ENCODE measurements at regions not wholly inside any gene's neighbourhood (a gene's known extent, or its start where the extent isn't known, plus 50 kb on each side); places are given as distances from the start of the nearest gene placed in this dataset.
A peak's percentile ranks its signal among the peaks of the same experiment; 100 is the strongest.

GRCh38 chr2:152962446-152962845 lies 244.0 kb downstream of the ARL6IP6 start:
- DNase-seq (ENCODE audit: low read depth in 2 of 2): peak in 1 of 2 donors; percentile 7
- H3K27me3 ChIP-seq (ENCODE audit: control insufficient read depth, insufficient read depth, low read length): no peaks in the 10 kb centered on the region
- H2AFZ ChIP-seq (ENCODE audit: low read length): no peak overlapping the region
- H3K4me3 ChIP-seq (replicated peaks in 1 of 4; ENCODE audit: control extremely low read depth in 1 of 4, insufficient read depth in 1 of 4, low read depth in 3 of 4, low read length in 4 of 4): no peak overlapping the region
- no peaks in the 10 kb centered on the region for H3K36me3 ChIP-seq (ENCODE audit: control insufficient read depth, insufficient read depth, low read length)
- H3K4me2 ChIP-seq (ENCODE audit: extremely low read depth, insufficient read depth, low read length): no peak overlapping the region
- no peak overlapping the region for H3K27ac ChIP-seq (ENCODE audit: insufficient read depth, low read length)
- H3K9ac ChIP-seq (ENCODE audit: insufficient read depth, low read length): no peak overlapping the region
- no peak for TF ChIP-seq CTCF (conservative IDR thresholded peaks at IDR 0.05 in 1 of 2, IDR thresholded peaks at IDR 0.05 in 1 of 2; ENCODE audit: low read depth in 1 of 2, low read length in 2 of 2)
- no peak for TF ChIP-seq EZH2 (IDR thresholded peaks at IDR 0.05; ENCODE audit: low read length, missing control alignments)
- H4K20me1 ChIP-seq (ENCODE audit: control insufficient read depth, extremely low read depth, insufficient read depth, low read length): no peaks in the 10 kb centered on the region
- no peaks in the 10 kb centered on the region for H3K79me2 ChIP-seq (ENCODE audit: control insufficient read depth, insufficient read depth, low read length)
- no peaks in the 10 kb centered on the region for H3K4me1 ChIP-seq (ENCODE audit: control insufficient read depth, extremely low read depth, insufficient read depth, low read length)
- H3K9me3 ChIP-seq (ENCODE audit: control insufficient read depth, insufficient read depth, low read depth, low read length): no peaks in the 10 kb centered on the region

GRCh38 chr2:152961351-152961750 lies 242.9 kb downstream of the ARL6IP6 start:
- no peak for TF ChIP-seq EZH2 (IDR thresholded peaks at IDR 0.05; ENCODE audit: low read length, missing control alignments)
- TF ChIP-seq CTCF (conservative IDR thresholded peaks at IDR 0.05 in 1 of 2, IDR thresholded peaks at IDR 0.05 in 1 of 2; ENCODE audit: low read depth in 1 of 2, low read length in 2 of 2): no peak

GRCh38 chr2:152950126-152950525 lies 231.7 kb downstream of the ARL6IP6 start:
- DNase-seq (ENCODE audit: low read depth in 2 of 2): peak in 1 of 2 donors; percentile 33
- no peaks in the 10 kb centered on the region for H3K36me3 ChIP-seq (ENCODE audit: control insufficient read depth, insufficient read depth, low read length)
- no peak overlapping the region for H2AFZ ChIP-seq (ENCODE audit: low read length)

More at GRCh38 chr2:152961351-152961750, 242.9 kb downstream of the ARL6IP6 start:
- Histone ChIP-seq H3K4me3 (replicated peaks in 1 of 4; ENCODE audit: control extremely low read depth in 1 of 4, insufficient read depth in 1 of 4, low read depth in 3 of 4, low read length in 4 of 4) (no peak overlapping the region), H3K9me3 (ENCODE audit: control insufficient read depth, insufficient read depth, low read depth, low read length) (no peaks in the 10 kb centered on the region), H3K9ac (ENCODE audit: insufficient read depth, low read length) (no peak overlapping the region), H3K27ac (ENCODE audit: insufficient read depth, low read length) (no peak overlapping the region), H3K27me3 (ENCODE audit: control insufficient read depth, insufficient read depth, low read length) (no peaks in the 10 kb centered on the region), H3K36me3 (ENCODE audit: control insufficient read depth, insufficient read depth, low read length) (no peaks in the 10 kb centered on the region), H3K4me1 (ENCODE audit: control insufficient read depth, extremely low read depth, insufficient read depth, low read length) (no peaks in the 10 kb centered on the region), H4K20me1 (ENCODE audit: control insufficient read depth, extremely low read depth, insufficient read depth, low read length) (no peaks in the 10 kb centered on the region), H2AFZ (ENCODE audit: low read length) (no peak overlapping the region), H3K79me2 (ENCODE audit: control insufficient read depth, insufficient read depth, low read length) (no peaks in the 10 kb centered on the region), H3K4me2 (ENCODE audit: extremely low read depth, insufficient read depth, low read length) (no peak overlapping the region)
- DNase-seq (ENCODE audit: low read depth in 2 of 2): no peak

More at GRCh38 chr2:152950126-152950525, 231.7 kb downstream of the ARL6IP6 start:
- Histone ChIP-seq H3K27me3 (ENCODE audit: control insufficient read depth, insufficient read depth, low read length) (no peaks in the 10 kb centered on the region), H3K4me1 (ENCODE audit: control insufficient read depth, extremely low read depth, insufficient read depth, low read length) (no peaks in the 10 kb centered on the region), H3K79me2 (ENCODE audit: control insufficient read depth, insufficient read depth, low read length) (no peaks in the 10 kb centered on the region), H3K27ac (ENCODE audit: insufficient read depth, low read length) (no peak overlapping the region), H3K9me3 (ENCODE audit: control insufficient read depth, insufficient read depth, low read depth, low read length) (no peaks in the 10 kb centered on the region), H3K9ac (ENCODE audit: insufficient read depth, low read length) (no peak overlapping the region), H4K20me1 (ENCODE audit: control insufficient read depth, extremely low read depth, insufficient read depth, low read length) (no peaks in the 10 kb centered on the region), H3K4me2 (ENCODE audit: extremely low read depth, insufficient read depth, low read length) (no peak overlapping the region), H3K4me3 (replicated peaks in 1 of 4; ENCODE audit: control extremely low read depth in 1 of 4, insufficient read depth in 1 of 4, low read depth in 3 of 4, low read length in 4 of 4) (no peak overlapping the region)
- no peak for TF ChIP-seq CTCF (conservative IDR thresholded peaks at IDR 0.05 in 1 of 2, IDR thresholded peaks at IDR 0.05 in 1 of 2; ENCODE audit: low read depth in 1 of 2, low read length in 2 of 2)
- TF ChIP-seq EZH2 (IDR thresholded peaks at IDR 0.05; ENCODE audit: low read length, missing control alignments): no peak

All from fibroblast of lung (primary cell).